GM12875 (cell line): ENCODE measurements at regions not wholly inside any gene's neighbourhood (a gene's known extent, or its start where the extent isn't known, plus 50 kb on each side); places are given as distances from the start of the nearest gene placed in this dataset.

ENCODE experiments used
- H3K4me3 ChIP-seq: one replicate; pipeline ENCODE4 v1.5.1; 2011; ENCODE audit warnings: low read depth, low read length, control low read depth
- CTCF ChIP-seq: IDR thresholded peaks from 2 replicates; pipeline ENCODE4 v1.5.1; 2011; ENCODE audit warnings: low read depth, mild to moderate bottlenecking, control low read depth, inconsistent platforms, low read length, moderate library complexity, borderline replicate concordance; ENCODE audit not compliant: insufficient read depth

GRCh38 chr7:41198502-41198901 is 504.4 kb downstream of the INHBA start:
- no peak for TF ChIP-seq CTCF
- H3K4me3 ChIP-seq, result no peak overlapping the region

GRCh38 chr7:41197769-41198168 is 505.1 kb downstream of the INHBA start:
- TF ChIP-seq CTCF, result no peak
- H3K4me3 ChIP-seq, result no peak overlapping the region

GRCh38 chr7:41193738-41194282 is 509.1 kb downstream of the INHBA start:
- H3K4me3 ChIP-seq, result no peak overlapping the region
- TF ChIP-seq CTCF, result no peak

- no peak for TF ChIP-seq CTCF
- no peak overlapping the region for H3K4me3 ChIP-seq
Measured at GRCh38 chr7:41190581-41190980, 512.3 kb downstream of the INHBA start.

- no peak overlapping the region for H3K4me3 ChIP-seq
- TF ChIP-seq CTCF, result no peak
Measured at GRCh38 chr7:41189866-41190265, 513.0 kb downstream of the INHBA start.

- TF ChIP-seq CTCF, result no peak
Measured at GRCh38 chr7:41188163-41189130, 514.4 kb downstream of the INHBA start.

GRCh38 chr7:41187322-41187721 is 515.6 kb downstream of the INHBA start:
- no peak overlapping the region for H3K4me3 ChIP-seq
- TF ChIP-seq CTCF, result no peak

More at GRCh38 chr7:41188163-41189130, 514.4 kb downstream of the INHBA start:
- no peak overlapping the region for H3K4me3 ChIP-seq
